ENCODE measurements at regions not wholly inside any gene's neighbourhood (a gene's known extent, or its start where the extent isn't known, plus 50 kb on each side); places are given as distances from the start of the nearest gene placed in this dataset.

- no peak for DNase-seq
Measured at GRCh38 chr10:107715565-107715964, 551.1 kb upstream of the SORCS1 start.

GRCh38 chr10:107708981-107709380 is 544.5 kb upstream of the SORCS1 start:
- DNase-seq, result no peak

DNA sequence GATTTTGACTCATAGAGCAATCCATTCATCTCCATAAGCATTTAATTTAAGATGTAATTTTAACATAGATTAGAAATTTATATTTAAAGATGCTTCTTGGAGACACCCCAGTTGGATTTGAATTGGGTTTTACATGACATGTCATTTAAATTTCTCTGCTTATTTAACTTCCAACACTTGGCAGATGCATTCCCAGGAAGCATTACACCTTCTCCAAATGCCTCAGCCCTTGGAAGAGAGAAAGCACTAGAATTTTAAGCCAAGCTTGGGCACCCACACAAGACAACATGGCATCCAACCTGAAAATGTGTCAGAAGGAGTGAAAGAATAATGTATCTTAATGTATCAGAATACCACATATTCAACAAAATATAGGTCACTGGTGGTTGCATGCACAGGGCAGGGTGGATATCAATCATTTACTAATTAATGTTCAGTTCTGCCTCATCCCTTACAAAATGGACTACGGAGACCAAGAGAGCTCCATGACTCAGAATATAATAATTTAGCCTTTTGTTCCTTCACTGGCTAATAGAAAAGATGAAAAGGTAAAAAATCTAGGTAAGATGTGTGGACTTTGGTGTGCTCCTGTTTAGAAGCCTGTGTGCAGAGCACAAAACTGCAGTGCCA is 541.7 kb upstream of the SORCS1 start:
- no peak for DNase-seq

DNA sequence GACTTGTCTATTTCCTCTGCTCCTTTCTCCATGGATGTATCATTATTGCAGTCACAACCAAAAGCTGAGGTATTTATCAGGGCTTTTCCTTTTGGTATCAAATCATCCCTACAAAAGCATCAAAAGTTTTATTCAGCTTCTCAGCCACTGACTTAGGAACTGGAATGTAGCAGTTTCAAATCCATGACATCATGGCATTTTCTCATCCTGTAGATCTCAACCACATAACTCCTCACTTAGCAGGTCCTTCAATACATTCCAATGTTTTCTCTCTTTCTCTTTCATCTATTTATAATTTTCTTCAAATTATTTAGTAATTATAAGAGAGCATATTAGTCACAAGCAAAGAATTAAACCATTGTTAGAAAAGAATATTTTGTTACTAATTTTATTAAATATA is 537.4 kb upstream of the SORCS1 start:
- DNase-seq, result no peak

DNA sequence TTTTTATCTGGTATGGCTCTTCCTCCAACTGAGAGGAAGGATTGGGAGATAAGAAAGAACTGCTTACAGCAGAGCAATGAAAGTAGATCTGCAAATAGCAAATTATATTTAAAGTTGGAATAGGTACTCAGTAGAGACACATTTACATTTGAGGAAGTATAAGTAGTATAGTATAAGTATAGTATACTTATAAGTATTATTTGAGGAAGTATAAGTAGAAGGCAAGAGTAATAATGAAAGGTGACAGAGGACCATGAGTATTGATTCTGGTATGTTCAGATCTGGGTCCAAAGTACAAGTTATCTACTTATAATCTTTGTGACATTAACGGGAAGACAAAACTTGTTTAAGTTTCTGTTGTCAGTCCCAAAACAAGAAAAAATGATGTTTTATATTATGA is 527.6 kb upstream of the SORCS1 start:
- no peak for DNase-seq

GRCh38 chr10:107689323-107689722 is 524.8 kb upstream of the SORCS1 start:
- DNase-seq, result no peak

- DNase-seq, result no peak
Measured at GRCh38 chr10:107687701-107688100, 523.2 kb upstream of the SORCS1 start.

DNA sequence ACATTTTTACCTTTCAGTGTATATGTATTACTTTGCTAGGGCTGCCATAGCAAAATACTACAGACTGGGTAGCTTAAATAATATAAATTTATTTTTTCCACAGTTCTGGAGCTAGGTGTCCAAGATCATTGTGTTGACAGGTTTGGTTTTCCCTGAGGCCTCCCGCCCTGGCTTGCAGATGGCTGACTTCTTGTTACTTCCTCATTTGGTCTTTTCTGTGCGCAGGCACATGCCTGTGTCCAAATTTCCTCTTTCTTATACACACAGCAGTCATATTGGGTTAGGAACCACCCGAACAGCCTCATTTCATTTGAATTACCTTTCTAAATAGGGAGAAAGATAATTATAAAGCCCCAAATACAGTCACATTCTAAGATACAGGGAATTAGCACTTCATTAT is 521.6 kb upstream of the SORCS1 start:
- no peak for DNase-seq

GRCh38 chr10:107671960-107672359 is 507.5 kb upstream of the SORCS1 start:
- no peak for DNase-seq

DNA sequence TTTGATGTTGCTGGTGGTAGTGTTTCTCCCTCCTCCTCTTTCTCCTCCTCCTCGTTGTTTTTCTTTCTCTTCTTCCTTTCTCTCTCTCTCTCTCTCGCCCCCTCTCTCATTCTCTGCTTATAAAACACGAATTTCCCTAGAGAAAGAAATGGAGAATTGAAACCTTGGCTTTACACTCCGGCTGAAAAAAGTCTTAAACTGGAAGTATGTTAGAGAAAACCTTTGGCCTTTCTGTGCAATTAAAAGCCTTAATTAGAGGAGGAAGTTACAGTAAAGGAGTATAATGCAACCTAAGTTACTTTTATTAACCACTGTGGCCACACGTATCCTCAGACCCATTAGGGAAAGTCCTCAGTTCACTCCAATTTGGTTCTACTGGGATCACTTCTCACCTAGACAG is 501.7 kb upstream of the SORCS1 start:
- no peak for DNase-seq

DNA sequence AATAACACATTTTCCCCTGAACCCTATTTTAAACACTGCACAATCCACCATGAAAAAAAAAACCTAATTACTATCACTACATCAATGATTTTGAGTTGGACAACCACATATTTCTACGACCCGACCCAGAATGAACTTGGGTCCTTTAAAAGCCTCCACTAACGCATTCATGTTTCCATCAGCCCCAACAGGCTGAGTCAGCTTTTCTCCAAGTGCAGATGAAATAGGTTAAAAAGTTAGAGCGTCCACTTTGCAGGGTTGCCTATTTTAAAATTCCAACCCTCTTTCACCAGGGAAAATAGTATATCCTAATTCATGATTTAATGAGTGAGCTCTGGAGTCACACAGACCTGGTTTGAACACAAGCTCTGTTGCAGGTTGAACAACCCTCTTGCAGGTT is 501.0 kb upstream of the SORCS1 start:
- no peak for DNase-seq

DNA sequence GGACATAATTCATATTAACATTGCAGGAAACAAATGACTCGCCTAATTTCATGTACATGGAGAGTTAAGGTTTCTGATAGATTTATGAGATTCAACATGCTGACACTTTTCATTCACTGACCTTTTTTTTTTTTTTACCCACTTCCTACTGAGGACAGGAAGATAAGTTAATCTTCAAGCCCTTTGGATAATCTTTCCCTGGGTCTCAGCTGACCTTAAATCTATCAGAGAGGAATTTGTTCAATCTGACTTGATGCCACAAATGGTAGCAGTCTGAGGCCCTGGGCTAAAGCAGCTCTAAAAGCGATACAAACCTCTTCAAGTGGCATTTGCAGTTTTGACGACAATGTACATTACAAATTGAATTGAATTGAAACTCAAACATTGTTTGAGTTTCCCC is 493.3 kb upstream of the SORCS1 start:
- DNase-seq, result no peak

- no peak for DNase-seq
Measured at GRCh38 chr10:107656932-107657331, 492.4 kb upstream of the SORCS1 start.

DNA sequence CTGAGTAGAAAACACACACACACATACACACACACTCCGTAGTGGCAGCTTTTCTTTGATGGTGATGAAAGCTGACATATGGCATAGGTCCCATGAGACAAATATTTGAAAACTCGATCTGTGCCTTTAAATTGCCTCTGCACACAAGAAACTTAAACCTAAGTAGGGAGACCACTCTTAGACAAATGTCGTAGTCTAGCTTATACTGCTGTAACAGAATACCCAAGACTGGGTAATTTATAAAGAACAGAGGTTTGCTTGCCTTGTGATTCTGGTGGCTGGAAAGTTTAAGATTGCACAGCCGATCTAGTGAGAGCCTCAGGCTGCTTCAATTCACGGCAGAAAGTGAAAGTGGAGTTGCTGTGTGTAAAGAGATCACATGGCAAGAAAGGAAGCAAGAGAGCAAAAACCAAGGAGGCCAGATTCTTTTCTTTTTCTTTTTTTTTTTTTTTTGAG is 489.4 kb upstream of the SORCS1 start:
- peak; percentile 22 to 23 for DNase-seq

GRCh38 chr10:107650939-107651338 is 486.4 kb upstream of the SORCS1 start:
- no peak for DNase-seq

- DNase-seq, result no peak
Measured at GRCh38 chr10:107649249-107649648, 484.7 kb upstream of the SORCS1 start.

DNA sequence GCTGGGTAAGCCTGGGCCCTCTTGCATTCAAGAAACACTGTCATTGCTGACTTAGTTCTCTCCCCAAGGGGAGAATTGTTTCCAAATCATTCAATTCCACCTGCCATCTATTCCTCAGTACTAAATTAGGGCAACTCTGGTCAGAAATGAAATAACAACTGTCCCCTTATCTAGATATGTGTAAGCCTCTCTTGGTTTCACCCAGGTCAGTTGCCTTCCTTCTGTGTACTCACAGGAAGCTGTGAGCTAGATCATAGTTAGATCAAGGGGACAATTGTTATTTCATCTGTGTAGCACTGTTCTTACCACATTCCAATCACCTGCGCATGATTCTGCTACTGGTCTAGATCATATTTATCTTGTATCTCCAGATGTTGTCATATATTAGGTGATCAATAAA is 483.0 kb upstream of the SORCS1 start:
- no peak for DNase-seq

DNA sequence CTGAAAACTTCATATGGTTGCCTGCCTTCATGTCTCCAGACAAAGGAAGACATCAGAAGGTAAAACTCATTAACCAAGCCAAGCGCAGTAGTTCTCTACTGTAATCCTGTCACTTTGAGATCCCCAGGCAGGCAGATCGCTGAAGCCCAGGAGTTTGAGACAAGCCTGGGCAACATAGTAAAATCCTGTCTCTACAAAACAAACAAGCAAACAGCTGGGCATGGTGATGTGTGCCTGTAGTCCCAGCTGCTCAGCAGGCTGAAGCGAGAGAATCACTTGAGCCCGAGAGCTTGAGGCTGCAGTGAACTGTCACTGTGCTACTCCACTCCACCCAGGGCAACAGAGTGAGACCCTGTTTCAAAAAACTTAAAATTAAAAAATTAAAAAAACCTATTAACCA is 467.4 kb upstream of the SORCS1 start:
- DNase-seq, result no peak

GRCh38 chr10:107626862-107627261 is 462.4 kb upstream of the SORCS1 start:
- no peak for DNase-seq

GRCh38 chr10:107623292-107623691 is 458.8 kb upstream of the SORCS1 start:
- no peak for DNase-seq

DNA sequence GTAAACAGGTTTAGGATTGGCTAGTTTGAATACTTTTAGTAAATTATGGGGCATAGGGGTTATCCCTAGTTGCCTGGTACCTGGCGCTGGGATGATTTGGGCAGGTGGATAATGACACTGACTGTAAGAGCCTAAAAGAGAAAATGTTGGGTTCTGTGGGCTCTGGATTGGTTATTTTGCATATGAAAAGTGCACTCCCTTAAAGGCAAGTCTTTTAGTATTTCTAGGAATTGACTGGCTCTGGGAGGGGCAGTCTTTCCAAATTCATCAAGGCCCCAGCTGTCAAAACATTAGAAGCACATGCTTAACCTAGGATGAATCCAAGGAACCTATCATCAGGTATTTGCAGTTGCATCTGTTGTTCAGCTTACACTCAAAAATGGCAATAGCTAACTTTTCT is 454.6 kb upstream of the SORCS1 start:
- DNase-seq, result no peak

GRCh38 chr10:107618504-107618994 is 454.0 kb upstream of the SORCS1 start:
- DNase-seq, result no peak

DNA sequence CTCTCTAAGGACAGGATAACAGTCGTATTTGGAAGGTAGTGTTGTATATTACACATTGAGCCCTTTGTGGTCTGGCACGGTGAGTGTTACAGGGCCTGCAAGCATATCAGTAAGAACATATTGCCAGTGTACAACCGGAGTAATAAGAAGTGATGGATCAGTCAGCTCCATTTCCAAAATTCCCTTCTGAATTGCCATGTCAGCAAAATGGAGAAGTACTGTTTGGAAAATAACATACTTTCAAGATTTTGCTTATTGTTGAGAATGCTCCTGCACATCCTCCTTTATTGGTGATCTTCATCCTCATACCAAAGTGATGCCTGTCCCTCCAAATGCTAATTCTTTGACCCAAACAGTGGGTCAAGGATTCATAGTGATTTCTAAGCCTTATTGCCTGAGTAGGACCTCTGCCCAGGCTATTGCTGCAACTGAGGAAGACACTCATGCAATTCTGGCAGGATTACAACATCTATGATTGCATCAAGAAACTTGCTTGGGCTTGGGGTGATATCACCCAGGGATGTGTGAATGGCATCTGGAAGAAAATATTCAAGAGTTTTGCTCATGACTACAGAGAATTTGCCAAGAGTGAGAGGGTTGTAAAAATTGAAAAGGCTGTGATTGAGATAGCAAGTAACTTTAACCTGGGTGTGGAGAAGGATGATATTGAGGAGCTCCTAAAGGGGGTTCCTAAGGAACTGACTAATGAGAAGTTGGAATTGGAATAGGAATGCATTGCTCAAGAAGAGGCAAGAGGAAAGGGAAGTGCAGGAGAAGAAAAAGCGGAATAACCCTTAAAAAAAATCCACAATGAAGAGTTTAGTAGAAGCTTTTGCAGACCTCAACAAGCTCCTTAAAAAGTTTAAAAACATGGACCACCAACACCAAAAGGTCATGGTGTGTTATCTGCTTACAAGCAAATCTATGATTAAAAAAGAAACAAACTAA is 452.2 kb upstream of the SORCS1 start:
- DNase-seq, result no peak
